ENCODE measurements at regions not wholly inside any gene's neighbourhood (a gene's known extent, or its start where the extent isn't known, plus 50 kb on each side); places are given as distances from the start of the nearest gene placed in this dataset.
"Not testable (repeated sequence)": the region's sequence is repeated elsewhere in the genome, so short reads cannot be mapped to it uniquely, and the experiment has no call there.

DNA sequence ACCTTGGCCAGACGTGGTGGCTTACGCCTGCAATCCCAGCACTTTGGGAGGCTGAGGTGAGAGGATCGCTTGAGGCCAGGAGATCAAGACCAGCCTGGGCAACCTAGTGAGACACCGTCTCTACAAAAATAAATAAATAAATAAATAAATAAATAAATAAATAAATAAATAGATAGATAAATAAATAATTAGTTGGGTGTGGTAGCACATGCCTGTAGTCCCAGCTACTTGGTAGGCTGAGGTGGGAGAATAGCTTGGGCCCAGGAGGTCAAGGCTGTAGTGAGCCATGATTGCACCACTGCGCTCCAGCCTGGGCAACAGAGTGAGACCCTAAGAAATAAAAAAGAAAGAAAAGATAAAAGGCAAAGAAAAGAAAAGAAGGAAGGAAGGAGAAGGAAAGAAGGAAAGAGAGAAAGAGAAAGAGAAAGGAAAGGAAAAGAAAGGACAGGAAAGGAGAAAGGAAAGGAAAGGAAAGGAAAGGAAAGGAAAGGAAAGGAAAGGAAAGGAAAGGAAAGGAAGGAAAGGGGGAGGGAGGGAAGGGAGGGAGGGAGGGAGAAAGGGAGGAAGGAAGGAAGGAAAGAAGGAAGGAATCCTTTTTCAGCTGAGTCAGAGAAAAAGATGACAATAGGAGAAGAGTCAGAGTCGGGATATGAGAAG, 404.8 kb downstream of the TSHZ3 start:
- not testable (repeated sequence) for DNase-seq (ENCODE audit: low read depth)

DNA sequence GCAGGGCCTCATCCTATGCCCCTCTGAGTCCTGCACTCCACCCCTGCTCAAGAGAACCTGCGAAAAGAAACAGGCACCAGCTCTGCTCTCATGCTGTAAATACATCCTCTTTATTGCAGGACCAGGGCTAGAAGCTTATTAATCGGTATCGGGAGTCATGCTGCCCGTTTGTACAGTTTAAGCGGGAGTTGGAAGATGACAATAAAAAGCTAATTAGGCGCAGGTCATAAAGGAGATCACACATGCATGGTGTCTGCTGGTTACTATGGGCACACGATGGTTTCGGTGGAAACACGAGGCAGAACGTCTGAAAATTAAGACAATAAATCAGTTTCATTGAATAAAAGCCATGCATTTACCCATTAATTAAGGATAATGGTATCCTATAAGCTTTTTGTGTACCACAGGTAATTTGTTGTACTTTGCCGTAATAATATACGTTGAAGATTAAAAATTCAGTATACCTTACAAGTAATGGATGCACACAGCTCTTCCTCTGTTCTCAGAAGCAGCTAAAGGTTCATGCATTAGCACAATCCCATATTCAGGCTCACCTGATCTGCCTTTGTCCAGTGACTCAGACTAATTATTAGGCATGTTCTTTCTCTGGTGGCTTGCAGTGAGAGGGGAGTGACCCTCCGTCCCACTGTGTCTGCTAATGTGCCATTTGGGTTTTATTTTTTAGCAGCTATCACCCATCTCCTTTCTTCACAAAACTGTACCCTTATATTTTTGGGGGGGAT, 406.0 kb downstream of the TSHZ3 start:
- no peak for DNase-seq (ENCODE audit: low read depth)

DNA sequence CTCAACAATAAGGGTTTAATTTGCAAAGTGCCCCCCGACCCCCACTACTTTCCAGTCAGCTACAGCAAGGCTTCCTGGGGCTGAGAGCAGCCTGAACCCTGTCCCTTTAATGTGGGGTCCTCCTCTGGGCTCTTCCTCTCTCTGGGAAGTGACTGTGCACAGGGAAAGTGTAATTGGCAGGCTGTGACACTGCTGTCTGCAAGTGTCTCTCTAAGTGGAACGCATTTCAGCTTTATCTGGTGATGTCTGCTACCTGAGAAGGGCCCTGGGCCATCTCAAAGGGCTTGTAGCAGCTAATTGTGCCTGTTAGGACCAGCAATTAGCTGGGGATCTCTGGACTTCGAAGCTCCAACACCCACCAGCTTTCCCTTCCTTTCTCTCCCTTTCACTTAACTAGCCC, 406.6 kb downstream of the TSHZ3 start:
- DNase-seq (ENCODE audit: low read depth) = no peak

GRCh38 chr19:30941591-30941990, 407.6 kb downstream of the TSHZ3 start:
- no peak for DNase-seq (ENCODE audit: low read depth)

- no peak for DNase-seq (ENCODE audit: low read depth)
Observed at GRCh38 chr19:30936276-30936675, 413.0 kb downstream of the TSHZ3 start.

GRCh38 chr19:30935146-30935545, 414.1 kb downstream of the TSHZ3 start:
- DNase-seq (ENCODE audit: low read depth) = no peak

GRCh38 chr19:30933454-30933853, 415.8 kb downstream of the TSHZ3 start:
- not testable (repeated sequence) for DNase-seq (ENCODE audit: low read depth)

DNA sequence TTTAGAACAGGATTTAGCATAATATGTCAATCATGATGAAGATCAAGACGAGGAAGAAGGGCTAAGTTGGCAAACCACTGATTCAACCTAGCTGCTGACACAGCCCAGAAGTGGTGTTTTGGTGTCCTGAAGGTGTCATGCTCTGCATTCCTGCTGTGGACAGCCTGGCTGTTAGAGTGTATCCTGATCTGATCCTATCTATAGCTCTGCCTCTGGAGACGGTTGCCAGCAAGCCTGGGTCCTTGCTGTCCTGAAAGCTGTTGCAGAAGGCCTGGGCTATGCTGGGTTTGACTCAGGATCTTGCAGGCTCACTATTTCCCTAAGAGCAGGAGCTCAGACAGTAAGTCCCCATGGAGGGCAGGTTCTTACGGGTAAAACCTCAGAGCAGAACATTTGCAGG, 416.4 kb downstream of the TSHZ3 start:
- DNase-seq (ENCODE audit: low read depth) = no peak

DNA sequence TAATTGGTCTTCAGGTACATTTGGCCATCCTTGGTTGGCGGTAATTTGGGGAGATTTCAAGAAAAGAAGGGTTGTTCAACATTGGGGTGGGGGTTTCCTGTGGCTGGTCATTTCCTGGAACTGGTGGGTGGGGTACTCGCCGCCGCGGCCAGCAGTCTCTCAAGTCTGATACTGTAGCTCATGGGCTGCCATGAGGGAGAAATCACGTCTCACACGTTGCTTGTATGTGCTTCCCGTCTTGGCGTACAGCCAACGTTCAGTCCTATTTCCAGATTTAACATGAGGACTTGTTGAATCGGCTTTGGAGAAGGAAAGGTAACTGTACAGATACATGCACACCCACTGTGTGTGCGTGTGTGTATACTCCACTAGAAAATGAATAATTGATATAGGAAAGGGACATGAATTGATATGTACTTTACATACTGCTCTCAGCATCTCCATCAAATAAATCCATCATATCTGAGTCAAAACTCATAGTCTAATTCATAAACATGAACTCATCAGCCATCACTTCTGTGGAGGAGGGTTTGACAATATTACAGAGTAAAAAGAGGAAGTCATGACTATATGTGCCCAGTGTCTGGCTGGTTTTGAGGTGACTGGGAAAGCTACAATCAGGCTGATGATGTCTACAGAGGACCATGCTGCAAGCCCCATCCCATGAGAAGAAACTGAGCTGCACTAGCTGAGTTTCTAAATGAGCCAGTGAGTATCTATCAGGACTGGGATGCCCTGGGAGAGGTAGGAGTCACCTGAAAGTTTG, 418.1 kb downstream of the TSHZ3 start:
- no peak for DNase-seq (ENCODE audit: low read depth)

DNA sequence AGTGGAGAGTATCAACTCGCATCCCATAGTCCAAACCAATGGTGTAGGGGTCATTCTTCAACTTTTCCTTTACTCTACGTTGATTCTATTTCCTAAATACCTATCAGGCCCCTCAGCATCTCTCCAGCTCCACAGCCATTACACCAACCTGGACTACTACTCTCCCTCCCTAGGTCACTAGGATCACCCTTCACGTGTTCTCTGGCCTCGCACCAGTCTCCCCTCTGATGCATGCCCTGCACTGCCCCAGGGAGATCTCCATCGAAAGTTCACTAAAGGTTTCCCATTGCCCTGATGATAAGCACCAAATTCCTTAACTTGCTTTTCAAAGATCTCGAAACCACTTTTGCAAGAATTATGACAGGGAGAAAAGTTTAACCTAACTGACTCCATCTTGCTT, 421.5 kb downstream of the TSHZ3 start:
- no peak for DNase-seq (ENCODE audit: low read depth)

DNA sequence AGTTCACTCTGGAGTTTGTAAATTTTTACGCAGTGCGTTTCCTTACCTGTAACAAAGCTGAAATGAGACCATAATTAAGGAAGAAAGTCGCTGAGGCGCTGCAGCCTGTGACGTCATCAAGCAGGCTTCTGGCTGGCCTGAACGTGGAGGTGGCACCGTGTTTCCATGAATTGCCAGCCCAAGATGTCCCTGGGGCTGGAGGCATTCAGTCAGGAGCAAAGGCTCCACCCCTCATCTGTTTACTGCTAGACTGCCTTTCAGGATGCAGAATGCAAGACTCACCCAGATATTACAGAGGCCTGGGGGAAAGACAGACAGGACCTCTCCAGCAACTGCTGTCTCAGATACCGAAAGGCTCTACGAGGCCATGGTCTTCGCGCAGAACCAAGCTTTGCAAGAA, 424.6 kb downstream of the TSHZ3 start:
- DNase-seq (ENCODE audit: low read depth) = no peak

DNA sequence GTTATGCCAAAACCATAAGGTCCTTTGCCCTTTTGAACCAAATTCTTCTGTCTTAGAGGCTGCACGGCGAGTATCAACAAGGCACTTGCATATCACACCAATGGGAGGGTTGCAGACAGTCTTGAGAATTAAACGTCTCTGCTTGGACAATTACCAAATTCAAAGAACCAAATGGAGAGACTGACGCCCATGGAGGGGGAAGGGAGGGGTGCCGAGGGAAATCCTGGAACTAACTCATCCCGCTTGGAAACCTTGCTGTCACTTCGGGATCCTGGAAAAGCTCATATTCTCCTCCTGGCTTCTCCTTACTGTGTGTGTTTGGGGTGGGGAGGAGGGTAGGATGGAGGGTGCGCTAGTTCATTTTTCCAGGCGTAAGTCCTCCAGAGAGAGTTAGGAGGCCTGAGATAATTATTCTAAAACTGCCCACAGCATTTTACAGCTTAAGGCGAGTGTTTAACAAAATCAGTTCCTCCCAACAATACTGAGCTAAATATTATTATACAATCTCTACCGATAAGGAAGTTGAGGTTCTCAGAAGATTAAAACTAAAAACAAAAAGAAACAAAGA, 425.1 kb downstream of the TSHZ3 start:
- DNase-seq (ENCODE audit: low read depth) = no peak

DNA sequence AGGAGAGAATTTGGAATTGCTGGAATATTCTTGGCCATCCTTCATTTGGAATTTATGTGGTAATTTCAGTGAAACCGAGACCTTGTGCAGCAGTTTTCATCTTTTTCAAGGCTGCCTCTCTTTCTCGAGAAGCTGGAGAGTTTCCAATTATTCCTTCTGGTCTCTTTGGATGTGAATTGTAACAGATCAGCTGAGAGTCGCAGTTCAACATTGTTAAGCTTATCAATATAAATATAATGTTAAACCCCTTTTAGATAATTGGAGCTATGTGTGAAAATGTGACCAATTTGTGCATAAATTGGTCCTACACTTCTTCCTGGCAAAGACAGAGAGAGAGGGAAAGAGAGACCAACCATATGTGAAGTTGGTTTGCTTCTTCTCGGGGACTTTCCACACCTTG, 425.6 kb downstream of the TSHZ3 start:
- DNase-seq (ENCODE audit: low read depth) = no peak

- DNase-seq (ENCODE audit: low read depth) = no peak
Observed at GRCh38 chr19:30923096-30923495, 426.1 kb downstream of the TSHZ3 start.

GRCh38 chr19:30920222-30920621, 429.0 kb downstream of the TSHZ3 start:
- DNase-seq (ENCODE audit: low read depth) = no peak

- no peak for DNase-seq (ENCODE audit: low read depth)
Observed at GRCh38 chr19:30919737-30920136, 429.5 kb downstream of the TSHZ3 start.

DNA sequence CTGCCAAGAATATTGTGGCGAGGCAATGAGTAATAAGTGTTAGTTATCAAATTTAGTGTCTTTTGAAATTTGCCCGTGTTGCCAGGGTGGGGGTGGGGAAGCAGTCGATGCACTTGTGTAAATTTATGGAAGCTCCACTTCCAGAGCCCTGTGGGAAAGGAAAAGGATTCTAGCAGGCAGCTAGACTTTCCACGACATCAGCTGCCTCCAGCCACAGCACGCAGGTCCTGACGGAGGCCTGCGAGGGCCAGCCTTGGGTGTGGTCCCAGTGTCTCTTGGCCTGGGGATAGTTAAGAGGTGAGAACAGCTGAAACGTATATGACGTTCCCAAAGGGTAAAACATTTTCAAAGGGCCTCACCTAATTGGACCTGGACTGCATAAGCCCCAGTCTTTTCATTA, 433.0 kb downstream of the TSHZ3 start:
- DNase-seq (ENCODE audit: low read depth) = no peak

DNA sequence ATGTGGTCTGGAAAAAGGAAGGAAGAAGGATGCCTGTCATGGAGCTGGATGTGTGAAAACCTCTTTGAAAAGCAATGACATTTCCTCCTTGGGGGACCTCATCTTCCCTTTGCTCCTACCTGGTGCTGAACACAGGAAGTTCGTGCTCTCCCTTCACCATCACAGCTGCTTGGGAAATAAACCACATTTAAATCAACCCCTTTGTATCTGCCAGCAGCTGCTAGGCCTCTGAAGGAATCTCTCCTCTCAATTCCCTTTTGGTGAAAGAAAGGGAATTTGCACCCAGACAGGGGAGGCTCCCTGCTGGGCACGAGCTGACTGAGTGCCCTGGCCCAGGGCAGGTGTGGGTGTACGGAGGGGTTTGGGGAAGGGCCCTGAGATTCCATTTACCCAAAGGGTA, 437.7 kb downstream of the TSHZ3 start:
- no peak for DNase-seq (ENCODE audit: low read depth)

DNA sequence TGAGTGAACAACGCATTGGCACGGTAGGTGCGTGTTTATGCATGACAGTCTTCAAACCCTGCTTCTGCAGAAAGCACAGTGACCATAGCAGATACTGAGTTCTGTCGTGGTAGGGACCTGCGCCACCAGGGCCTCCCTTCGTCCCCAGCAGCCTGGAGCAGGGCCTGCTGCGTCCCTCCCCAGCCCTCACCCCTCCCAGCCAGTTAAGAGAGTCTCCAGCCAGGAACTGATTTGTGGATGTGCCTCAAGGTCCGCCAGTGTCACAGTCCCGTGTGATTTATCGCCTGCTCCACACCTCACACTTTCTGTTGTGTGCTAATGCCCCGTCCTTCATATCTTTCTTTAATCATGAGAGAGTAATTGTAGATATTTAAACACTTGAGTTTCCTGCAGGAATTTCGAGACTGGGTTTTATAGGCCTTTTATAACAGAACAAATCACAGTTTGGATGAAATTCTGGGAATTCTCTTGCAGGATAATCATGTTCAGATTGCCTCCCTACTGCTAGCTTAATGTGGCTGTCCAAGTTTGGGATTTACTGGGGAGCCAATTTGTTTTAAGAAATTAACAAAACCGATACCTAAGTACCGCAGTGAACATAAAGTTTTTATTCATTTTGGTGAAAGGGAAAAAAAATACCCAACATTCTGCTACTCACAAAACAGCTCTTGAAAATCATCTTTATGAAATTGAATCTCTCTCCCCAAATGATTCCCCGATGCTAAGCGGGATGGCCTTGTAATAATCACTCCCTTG, 438.6 kb downstream of the TSHZ3 start:
- no peak for DNase-seq (ENCODE audit: low read depth)

GRCh38 chr19:30909216-30909615, 440.0 kb downstream of the TSHZ3 start:
- no peak for DNase-seq (ENCODE audit: low read depth)

DNA sequence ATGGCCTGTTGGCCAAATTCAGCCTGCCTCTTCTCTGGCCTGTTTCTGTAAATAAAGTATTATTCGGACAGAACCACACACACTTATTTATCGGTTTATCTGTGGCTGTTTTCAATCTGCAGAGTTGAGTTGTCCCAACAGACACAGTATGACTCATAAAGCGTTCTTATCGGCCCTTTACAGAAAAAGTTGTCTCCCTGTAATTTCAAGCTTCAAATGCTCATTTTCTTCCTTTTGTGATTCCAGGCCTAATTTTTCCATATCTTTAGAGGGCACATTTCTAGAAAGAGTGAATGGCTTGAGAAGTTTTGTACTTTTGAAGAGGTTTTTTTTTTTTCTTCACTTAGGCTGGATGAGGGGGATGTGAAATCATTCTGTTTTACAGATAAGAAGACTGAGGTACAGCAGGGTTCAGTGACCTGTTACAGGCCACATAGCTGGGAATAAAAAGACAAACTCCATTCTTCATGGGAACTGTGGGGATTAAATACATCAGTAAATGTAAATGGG, 440.9 kb downstream of the TSHZ3 start:
- DNase-seq (ENCODE audit: low read depth) = no peak

Measured in myocyte (in vitro differentiated cells).